Upper lobe of left lung (tissue), 4 donors: ENCODE measurements at regions not wholly inside any gene's neighbourhood (a gene's known extent, or its start where the extent isn't known, plus 50 kb on each side); places are given as distances from the start of the nearest gene placed in this dataset.

ENCODE experiments used
- EP300 ChIP-seq, 4 donors: sonication (generic); formaldehyde crosslinking; IDR thresholded peaks; one replicate each; pipeline ENCODE4 v1.5.1; 2017; ENCODE audit warnings: antibody characterized with exemption in 4 of 4, control low read depth in 2 of 4
- POLR2A ChIP-seq, 4 donors: fragments of 450-650 bp; IDR thresholded peaks; one replicate each; pipeline ENCODE4 v1.5.1; 2016 to 2017; ENCODE audit warnings: antibody characterized with exemption in 4 of 4, mild to moderate bottlenecking in 2 of 4
- POLR2AphosphoS5 ChIP-seq, 2 donors: sonication (generic); formaldehyde crosslinking; IDR thresholded peaks; one replicate each; pipeline ENCODE4 v1.5.1; 2017; ENCODE audit warnings: antibody characterized with exemption in 2 of 2
- TF ChIP-seq, protein P1 (sequence below), 6 experiments: fragments of 450-650 bp in 4 of 6; fragments of 200-600 bp in 2 of 6; sonication (generic) in 2 of 6; IDR thresholded peaks; one replicate each; pipeline ENCODE4 v1.5.1; 2016 to 2019; ENCODE audit warnings: antibody characterized with exemption in 6 of 6

DNA sequence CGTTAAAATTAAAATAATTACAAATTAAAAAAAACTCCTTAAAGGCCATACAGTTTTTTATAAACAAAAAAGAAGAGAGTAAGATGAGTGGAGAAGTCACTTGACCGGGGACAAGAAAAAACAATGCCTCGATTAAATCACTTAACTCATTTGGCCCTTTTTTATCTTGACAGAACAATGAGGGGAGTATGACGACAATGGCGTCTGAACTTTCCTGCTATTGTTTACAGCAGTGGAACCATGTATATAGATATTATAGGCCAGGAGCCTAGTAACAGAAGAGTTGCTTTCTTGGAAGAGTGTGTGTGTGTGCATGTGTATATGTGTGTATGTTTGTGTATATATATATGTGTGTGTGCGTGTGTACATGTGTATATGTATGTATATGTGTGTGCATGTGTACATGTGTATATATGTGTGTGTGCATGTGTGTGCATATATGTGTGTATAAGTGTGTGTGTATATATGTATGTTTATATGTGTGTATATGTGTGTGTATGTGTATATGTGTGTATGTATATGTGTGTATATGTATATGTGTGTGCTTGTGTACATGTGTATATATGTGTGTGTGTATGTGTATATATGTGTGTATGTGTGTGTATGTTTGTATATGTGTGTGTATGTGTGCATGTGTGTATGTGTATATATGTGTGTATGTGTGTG is 153.4 kb upstream of the FAT1 start:
- no peak for TF ChIP-seq POLR2A (IDR thresholded peaks at IDR 0.05)
- TF ChIP-seq, protein P1, sequence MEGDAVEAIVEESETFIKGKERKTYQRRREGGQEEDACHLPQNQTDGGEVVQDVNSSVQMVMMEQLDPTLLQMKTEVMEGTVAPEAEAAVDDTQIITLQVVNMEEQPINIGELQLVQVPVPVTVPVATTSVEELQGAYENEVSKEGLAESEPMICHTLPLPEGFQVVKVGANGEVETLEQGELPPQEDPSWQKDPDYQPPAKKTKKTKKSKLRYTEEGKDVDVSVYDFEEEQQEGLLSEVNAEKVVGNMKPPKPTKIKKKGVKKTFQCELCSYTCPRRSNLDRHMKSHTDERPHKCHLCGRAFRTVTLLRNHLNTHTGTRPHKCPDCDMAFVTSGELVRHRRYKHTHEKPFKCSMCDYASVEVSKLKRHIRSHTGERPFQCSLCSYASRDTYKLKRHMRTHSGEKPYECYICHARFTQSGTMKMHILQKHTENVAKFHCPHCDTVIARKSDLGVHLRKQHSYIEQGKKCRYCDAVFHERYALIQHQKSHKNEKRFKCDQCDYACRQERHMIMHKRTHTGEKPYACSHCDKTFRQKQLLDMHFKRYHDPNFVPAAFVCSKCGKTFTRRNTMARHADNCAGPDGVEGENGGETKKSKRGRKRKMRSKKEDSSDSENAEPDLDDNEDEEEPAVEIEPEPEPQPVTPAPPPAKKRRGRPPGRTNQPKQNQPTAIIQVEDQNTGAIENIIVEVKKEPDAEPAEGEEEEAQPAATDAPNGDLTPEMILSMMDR (IDR thresholded peaks at IDR 0.05), result no peak
- TF ChIP-seq POLR2AphosphoS5 (IDR thresholded peaks at IDR 0.05), result no peak
- no peak for TF ChIP-seq EP300 (IDR thresholded peaks at IDR 0.05)
